ENCODE measurements at regions not wholly inside any gene's neighbourhood (a gene's known extent, or its start where the extent isn't known, plus 50 kb on each side); places are given as distances from the start of the nearest gene placed in this dataset.

- Mint-ChIP-seq H3K27me3 (ENCODE audit: low read depth) (no peaks in the 10 kb centered on the region), H3K27ac (no peak overlapping the region), H3K4me1 (no peaks in the 10 kb centered on the region), H3K4me3 (no peak overlapping the region), H3K36me3 (no peaks in the 10 kb centered on the region), H3K9me3 (peaks cover 7% of the 10 kb centered on the region)
- DNase-seq (ENCODE audit: low spot score in 2 of 2, unreplicated experiment in 2 of 2), result no peak
- TF ChIP-seq, protein P1, sequence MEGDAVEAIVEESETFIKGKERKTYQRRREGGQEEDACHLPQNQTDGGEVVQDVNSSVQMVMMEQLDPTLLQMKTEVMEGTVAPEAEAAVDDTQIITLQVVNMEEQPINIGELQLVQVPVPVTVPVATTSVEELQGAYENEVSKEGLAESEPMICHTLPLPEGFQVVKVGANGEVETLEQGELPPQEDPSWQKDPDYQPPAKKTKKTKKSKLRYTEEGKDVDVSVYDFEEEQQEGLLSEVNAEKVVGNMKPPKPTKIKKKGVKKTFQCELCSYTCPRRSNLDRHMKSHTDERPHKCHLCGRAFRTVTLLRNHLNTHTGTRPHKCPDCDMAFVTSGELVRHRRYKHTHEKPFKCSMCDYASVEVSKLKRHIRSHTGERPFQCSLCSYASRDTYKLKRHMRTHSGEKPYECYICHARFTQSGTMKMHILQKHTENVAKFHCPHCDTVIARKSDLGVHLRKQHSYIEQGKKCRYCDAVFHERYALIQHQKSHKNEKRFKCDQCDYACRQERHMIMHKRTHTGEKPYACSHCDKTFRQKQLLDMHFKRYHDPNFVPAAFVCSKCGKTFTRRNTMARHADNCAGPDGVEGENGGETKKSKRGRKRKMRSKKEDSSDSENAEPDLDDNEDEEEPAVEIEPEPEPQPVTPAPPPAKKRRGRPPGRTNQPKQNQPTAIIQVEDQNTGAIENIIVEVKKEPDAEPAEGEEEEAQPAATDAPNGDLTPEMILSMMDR (IDR thresholded peaks at IDR 0.05; ENCODE audit: unreplicated experiment), result no peak
Measured at GRCh38 chr1:238346340-238346739, 455.6 kb upstream of the ZP4 start.

- Mint-ChIP-seq H3K4me1 (no peaks in the 10 kb centered on the region), H3K27me3 (ENCODE audit: low read depth) (no peaks in the 10 kb centered on the region), H3K9me3 (peaks cover 7% of the 10 kb centered on the region), H3K27ac (no peak overlapping the region), H3K4me3 (no peak overlapping the region), H3K36me3 (no peaks in the 10 kb centered on the region)
- TF ChIP-seq, protein P1 (IDR thresholded peaks at IDR 0.05; ENCODE audit: unreplicated experiment), result no peak
- DNase-seq (ENCODE audit: low spot score in 2 of 2, unreplicated experiment in 2 of 2), result no peak
Measured at GRCh38 chr1:238345837-238346236, 455.1 kb upstream of the ZP4 start.

- Mint-ChIP-seq H3K9me3 (peaks cover 7% of the 10 kb centered on the region), H3K27me3 (ENCODE audit: low read depth) (no peaks in the 10 kb centered on the region), H3K27ac (no peak overlapping the region), H3K36me3 (no peaks in the 10 kb centered on the region), H3K4me1 (no peaks in the 10 kb centered on the region), H3K4me3 (no peak overlapping the region)
- no peak for DNase-seq (ENCODE audit: low spot score in 2 of 2, unreplicated experiment in 2 of 2)
- TF ChIP-seq, protein P1 (IDR thresholded peaks at IDR 0.05; ENCODE audit: unreplicated experiment), result no peak
Measured at GRCh38 chr1:238343852-238344251, 453.1 kb upstream of the ZP4 start.

- Mint-ChIP-seq H3K4me1 (no peaks in the 10 kb centered on the region), H3K36me3 (no peaks in the 10 kb centered on the region), H3K9me3 (peaks cover 16% of the 10 kb centered on the region), H3K4me3 (no peak overlapping the region), H3K27ac (no peak overlapping the region), H3K27me3 (ENCODE audit: low read depth) (no peaks in the 10 kb centered on the region)
- DNase-seq (ENCODE audit: low spot score in 2 of 2, unreplicated experiment in 2 of 2), result no peak
- TF ChIP-seq, protein P1 (IDR thresholded peaks at IDR 0.05; ENCODE audit: unreplicated experiment), result no peak
Measured at GRCh38 chr1:238341395-238341794, 450.7 kb upstream of the ZP4 start.

DNA sequence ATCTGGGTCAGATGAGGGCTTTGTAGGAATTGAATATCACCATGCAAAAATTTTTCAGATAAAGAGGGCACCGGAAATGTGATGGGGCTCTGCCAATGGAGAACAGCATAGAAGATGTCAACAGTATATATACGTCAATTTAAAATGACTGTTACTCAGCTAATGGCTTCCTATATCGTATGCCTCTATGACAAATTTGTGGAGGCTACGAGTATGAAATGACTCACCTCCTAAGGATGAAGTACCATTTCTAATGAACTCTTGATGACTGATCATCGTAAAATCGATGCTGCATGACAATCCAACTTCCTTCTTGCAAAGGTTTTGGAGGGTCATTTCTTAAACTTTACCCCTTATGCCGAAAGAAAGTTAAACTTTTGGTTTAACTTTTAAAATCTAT lies 450.3 kb upstream of the ZP4 start:
- TF ChIP-seq, protein P1 (IDR thresholded peaks at IDR 0.05; ENCODE audit: unreplicated experiment), result no peak
- no peak overlapping the region for H3K4me3 Mint-ChIP-seq
- H3K4me1 Mint-ChIP-seq, result no peaks in the 10 kb centered on the region
- no peaks in the 10 kb centered on the region for H3K36me3 Mint-ChIP-seq
- no peaks in the 10 kb centered on the region for H3K27me3 Mint-ChIP-seq (ENCODE audit: low read depth)
- no peak overlapping the region for H3K27ac Mint-ChIP-seq
- peaks cover 14% of the 10 kb centered on the region for H3K9me3 Mint-ChIP-seq
- no peak for DNase-seq (ENCODE audit: low spot score in 2 of 2, unreplicated experiment in 2 of 2)

DNA sequence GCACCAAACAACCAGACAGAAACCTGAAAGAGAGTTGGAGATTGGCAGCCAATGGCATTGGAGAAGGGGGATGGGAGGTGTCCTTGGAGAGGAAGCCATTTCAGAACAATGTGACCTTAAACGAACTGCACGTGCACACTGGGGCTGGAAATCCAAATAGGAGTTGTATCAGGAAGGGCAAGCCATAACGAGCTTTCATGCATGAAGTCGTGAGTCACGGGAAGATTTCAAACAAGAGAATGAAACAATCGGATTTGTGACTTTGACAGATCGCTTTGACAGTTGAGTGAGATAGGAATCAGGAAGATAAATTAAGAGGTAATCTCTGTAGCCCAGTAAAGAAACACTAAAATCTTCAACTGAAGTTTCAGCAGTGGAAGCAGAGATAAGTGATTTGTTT lies 445.8 kb upstream of the ZP4 start:
- no peaks in the 10 kb centered on the region for H3K36me3 Mint-ChIP-seq
- H3K4me3 Mint-ChIP-seq, result no peak overlapping the region
- H3K27ac Mint-ChIP-seq, result no peak overlapping the region
- H3K9me3 Mint-ChIP-seq, result peaks cover 14% of the 10 kb centered on the region
- DNase-seq (ENCODE audit: low spot score in 2 of 2, unreplicated experiment in 2 of 2), result no peak
- no peaks in the 10 kb centered on the region for H3K4me1 Mint-ChIP-seq
- TF ChIP-seq, protein P1 (IDR thresholded peaks at IDR 0.05; ENCODE audit: unreplicated experiment), result no peak
- no peaks in the 10 kb centered on the region for H3K27me3 Mint-ChIP-seq (ENCODE audit: low read depth)

Measured in mesothelial cell of epicardium (in vitro differentiated cells).